Liver (tissue), 8 donors: ENCODE measurements at regions not wholly inside any gene's neighbourhood (a gene's known extent, or its start where the extent isn't known, plus 50 kb on each side); places are given as distances from the start of the nearest gene placed in this dataset.

Experiments used
- DNase-seq: peaks from one replicate; pipeline ENCODE4 v3.0.0-alpha.2; 2017; ENCODE audit warnings: low spot score
- H3K27ac ChIP-seq, 2 donors: one replicate each; pipeline ENCODE4 v1.7.0; 2013; ENCODE audit warnings: inconsistent platforms in 2 of 2, low read length in 2 of 2, control low read depth in 1 of 2, low read depth in 1 of 2, mild to moderate bottlenecking in 1 of 2
- H3K27me3 ChIP-seq, 4 donors: one replicate each; pipeline versions ENCODE4 v1.6.1 to v1.7.0; 2013; ENCODE audit warnings: low read length in 3 of 4, inconsistent platforms in 1 of 4, mild to moderate bottlenecking in 1 of 4, moderate library complexity in 1 of 4; ENCODE audit not compliant: control insufficient read depth in 4 of 4, insufficient read depth in 4 of 4
- H3K36me3 ChIP-seq, 4 donors: one replicate each; pipeline versions ENCODE4 v1.6.1 to v1.7.0; 2013; ENCODE audit warnings: low read length in 3 of 4, mild to moderate bottlenecking in 3 of 4, low read depth in 1 of 4, moderate library complexity in 1 of 4; ENCODE audit not compliant: control insufficient read depth in 4 of 4, insufficient read depth in 3 of 4
- H3K4me1 ChIP-seq, 4 donors: one replicate each; pipeline versions ENCODE4 v1.6.1 to v1.7.0; 2013; ENCODE audit warnings: low read length in 3 of 4, mild to moderate bottlenecking in 3 of 4, moderate library complexity in 1 of 4; ENCODE audit not compliant: control insufficient read depth in 4 of 4, insufficient read depth in 4 of 4
- H3K4me3 ChIP-seq, 3 donors: one replicate each; pipeline versions ENCODE4 v1.6.1 to v1.7.0; 2013; ENCODE audit warnings: low read length in 3 of 3, control low read depth in 1 of 3, low read depth in 1 of 3, mild to moderate bottlenecking in 1 of 3
- H3K9ac ChIP-seq, 2 donors: one replicate each; pipeline ENCODE4 v1.7.0; 2013; ENCODE audit warnings: low read length in 2 of 2, mild to moderate bottlenecking in 2 of 2, moderate library complexity in 2 of 2, control low read depth in 1 of 2, low read depth in 1 of 2
- H3K9me3 ChIP-seq, 4 donors: one replicate each; pipeline versions ENCODE4 v1.6.1 to v1.7.0; 2013; ENCODE audit warnings: low read length in 3 of 4; ENCODE audit not compliant: control insufficient read depth in 4 of 4
- CTCF ChIP-seq: fragments of 150-350 bp; IDR thresholded peaks from 2 replicates; pipeline ENCODE4 v1.5.1; 2017; ENCODE audit warnings: improper control_type of control experiment, low read depth, low read length; ENCODE audit not compliant: missing input control
- EGR1 ChIP-seq, 2 donors: IDR thresholded peaks; 2 replicates each; pipeline ENCODE4 v1.6.1; 2016 to 2018; ENCODE audit warnings: antibody characterized with exemption in 2 of 2, low read depth in 2 of 2
- FOXA1 ChIP-seq: IDR thresholded peaks from 2 replicates; pipeline ENCODE4 v1.6.1; 2016; ENCODE audit warnings: antibody characterized with exemption
- FOXA2 ChIP-seq: IDR thresholded peaks from 2 replicates; pipeline ENCODE4 v1.6.1; 2016; ENCODE audit warnings: antibody characterized with exemption
- GABPA ChIP-seq, 2 donors: IDR thresholded peaks in 1 of 2; conservative IDR thresholded peaks in 1 of 2; 2 replicates each; pipeline ENCODE4 v1.6.1; 2016; ENCODE audit warnings: antibody characterized with exemption in 2 of 2, mild to moderate bottlenecking in 1 of 2, moderate library complexity in 1 of 2
- HNF4A ChIP-seq, 2 donors: conservative IDR thresholded peaks; 2 replicates each; pipeline ENCODE4 v1.6.1; 2016; ENCODE audit warnings: antibody characterized with exemption in 2 of 2, mild to moderate bottlenecking in 2 of 2
- MAX ChIP-seq: IDR thresholded peaks from 2 replicates; pipeline ENCODE4 v1.6.1; 2016; ENCODE audit warnings: antibody characterized with exemption
- NR2F2 ChIP-seq: IDR thresholded peaks from 2 replicates; pipeline ENCODE4 v1.6.1; 2016; ENCODE audit warnings: antibody characterized with exemption
- RAD21 ChIP-seq, 2 donors: IDR thresholded peaks; 2 replicates each; pipeline ENCODE4 v1.6.1; 2016; ENCODE audit warnings: antibody characterized with exemption in 2 of 2, mild to moderate bottlenecking in 2 of 2
- REST ChIP-seq: IDR thresholded peaks from 2 replicates; pipeline ENCODE4 v1.6.1; 2016; ENCODE audit warnings: antibody characterized with exemption, mild to moderate bottlenecking
- SP1 ChIP-seq: IDR thresholded peaks from 2 replicates; pipeline ENCODE4 v1.6.1; 2018; ENCODE audit warnings: antibody characterized with exemption, mild to moderate bottlenecking
- TAF1 ChIP-seq: conservative IDR thresholded peaks from 2 replicates; pipeline ENCODE4 v1.6.1; 2016; ENCODE audit warnings: antibody characterized with exemption, mild to moderate bottlenecking
- YY1 ChIP-seq: IDR thresholded peaks from 2 replicates; pipeline ENCODE4 v1.6.1; 2016; ENCODE audit warnings: antibody characterized with exemption, mild to moderate bottlenecking
- ZBTB33 ChIP-seq: IDR thresholded peaks from 2 replicates; pipeline ENCODE4 v1.6.1; 2016; ENCODE audit warnings: antibody characterized with exemption
- WGBS: extraction: QIAGEN DNeasy Blood & Tissue Kit; methylation state at CpG from one replicate; pipeline ENCODE4 v1.1.7; 2013; 5-methylcytosine and 5-hydroxymethylcytosine counted together
- donor health status: healthy.
- donor health status: healthy.
- donor health status: healthy.
- donor health status: healthy.
- donor health status: healthy.

- TF ChIP-seq REST (no peak), EGR1 (IDR thresholded peaks at IDR 0.05; ENCODE audit: low read depth in 2 of 2) (no peak), TAF1 (no peak)
Observed at GRCh38 chr4:66923081-66923865, 622.0 kb downstream of the CENPC start (continued).

- Histone ChIP-seq H3K27ac (no peak overlapping the region), H3K4me3 (no peak overlapping the region), H3K36me3 (no peaks in the 10 kb centered on the region), H3K9me3 (no peaks in the 10 kb centered on the region), H3K27me3 (no peaks in the 10 kb centered on the region), H3K4me1 (no peaks in the 10 kb centered on the region), H3K9ac (no peak overlapping the region)
- 60% methylated on average over 5 of the region's 5 CpGs for WGBS
- DNase-seq: no peak
- no peak for TF ChIP-seq FOXA2
Observed at GRCh38 chr4:66921433-66921832, 623.9 kb downstream of the CENPC start.

GRCh38 chr4:66920514-66920913 is 624.8 kb downstream of the CENPC start:
- Histone ChIP-seq H3K27me3 (no peaks in the 10 kb centered on the region), H3K36me3 (no peaks in the 10 kb centered on the region), H3K9ac (no peak overlapping the region), H3K9me3 (no peaks in the 10 kb centered on the region), H3K4me1 (no peaks in the 10 kb centered on the region), H3K27ac (no peak overlapping the region), H3K4me3 (no peak overlapping the region)
- WGBS: 75% methylated on average over 10 of the region's 10 CpGs
- no peak for TF ChIP-seq FOXA1
- TF ChIP-seq NR2F2: no peak
- TF ChIP-seq FOXA2: no peak
- no peak for TF ChIP-seq REST
- TF ChIP-seq TAF1: no peak
- TF ChIP-seq MAX: no peak
- no peak for TF ChIP-seq ZBTB33
- TF ChIP-seq SP1: no peak
- no peak for TF ChIP-seq CTCF
- no peak for TF ChIP-seq RAD21 (IDR thresholded peaks at IDR 0.05)
- no peak for TF ChIP-seq YY1
- TF ChIP-seq GABPA (IDR thresholded peaks at IDR 0.05 in 1 of 2, conservative IDR thresholded peaks at IDR 0.05 in 1 of 2): no peak
- no peak for TF ChIP-seq EGR1 (IDR thresholded peaks at IDR 0.05; ENCODE audit: low read depth in 2 of 2)
- TF ChIP-seq HNF4A (conservative IDR thresholded peaks at IDR 0.05): no peak
- DNase-seq: no peak
